Common myeloid progenitor, CD34-positive (primary cell): ENCODE measurements at regions not wholly inside any gene's neighbourhood (a gene's known extent, or its start where the extent isn't known, plus 50 kb on each side); places are given as distances from the start of the nearest gene placed in this dataset.

Source experiments
- CTCF ChIA-PET: fragments of 350-600 bp; sonication (Branson Sonifier 250); formaldehyde crosslinking; loops from one replicate; lab custom pipeline; 2021; ENCODE audit warnings: antibody characterized with exemption; lab: Charles Lee
- POLR2A ChIA-PET: fragments of 350-600 bp; sonication (Branson Sonifier 250); formaldehyde crosslinking; loops from one replicate; lab custom pipeline; 2021; ENCODE audit warnings: antibody characterized with exemption; lab: Charles Lee
- DNase-seq, 3 donors: peaks; one replicate each; pipeline versions ENCODE4 v3.0.0 to v3.0.0-alpha.2; 2013
- H3K27ac ChIP-seq, 2 experiments: 1 replicate in 1 of 2; 2 replicates in 1 of 2; pipeline ENCODE4 v1.7.0; 2013; ENCODE audit warnings: inconsistent platforms in 2 of 2, low read length in 2 of 2, mild to moderate bottlenecking in 2 of 2, low read depth in 1 of 2, moderate library complexity in 1 of 2; ENCODE audit not compliant: severe bottlenecking in 2 of 2, insufficient read depth in 1 of 2, poor library complexity in 1 of 2
- H3K27me3 ChIP-seq, 5 experiments: replicated peaks in 2 of 5; 1 replicate in 3 of 5; 2 replicates in 2 of 5; pipeline versions ENCODE4 v1.6.1 to v1.7.0; 2013; ENCODE audit warnings: low read length in 4 of 5, mild to moderate bottlenecking in 2 of 5, moderate library complexity in 2 of 5, inconsistent platforms in 1 of 5; ENCODE audit not compliant: insufficient read depth in 5 of 5, control insufficient read depth in 4 of 5
- H3K36me3 ChIP-seq, 4 experiments: 1 replicate in 2 of 4; 2 replicates in 2 of 4; pipeline versions ENCODE4 v1.6.1 to v1.7.0; 2013; ENCODE audit warnings: low read length in 3 of 4, control low read depth in 1 of 4, mild to moderate bottlenecking in 1 of 4; ENCODE audit not compliant: control insufficient read depth in 4 of 4, insufficient read depth in 4 of 4
- H3K4me1 ChIP-seq, 4 experiments: 1 replicate in 3 of 4; 2 replicates in 1 of 4; pipeline versions ENCODE4 v1.6.1 to v1.7.1; 2013; ENCODE audit warnings: low read length in 3 of 4, mild to moderate bottlenecking in 3 of 4, control low read depth in 1 of 4, inconsistent platforms in 1 of 4, moderate library complexity in 1 of 4; ENCODE audit not compliant: control insufficient read depth in 4 of 4, insufficient read depth in 4 of 4; ENCODE audit errors: control extremely low read depth in 1 of 4
- H3K4me3 ChIP-seq, 7 experiments: 1 replicate in 4 of 7; 2 replicates in 3 of 7; pipeline versions ENCODE4 v1.5.1 to v1.7.0; 2013; ENCODE audit warnings: mild to moderate bottlenecking in 7 of 7, low read length in 6 of 7, moderate library complexity in 6 of 7, inconsistent platforms in 2 of 7, low read depth in 2 of 7, control low read depth in 1 of 7; ENCODE audit not compliant: insufficient read depth in 4 of 7, control insufficient read depth in 1 of 7; ENCODE audit errors: extremely low read depth in 1 of 7
- H3K9me3 ChIP-seq, 5 experiments: 1 replicate in 4 of 5; 2 replicates in 1 of 5; pipeline versions ENCODE4 v1.6.1 to v1.7.1; 2013; ENCODE audit warnings: low read length in 4 of 5, mild to moderate bottlenecking in 2 of 5, inconsistent platforms in 1 of 5, low read depth in 1 of 5, moderate library complexity in 1 of 5; ENCODE audit not compliant: control insufficient read depth in 4 of 5, insufficient read depth in 2 of 5; ENCODE audit errors: control extremely low read depth in 1 of 5
- WGBS: methylation state at CpG from one replicate; pipeline ENCODE4 v1.1.5; 2013; ENCODE audit not compliant: insufficient coverage; 5-methylcytosine and 5-hydroxymethylcytosine counted together

GRCh38 chr2:41993435-41993925, 54.3 kb upstream of the PKDCC start:
- ChIA-PET CTCF (no interaction called here), POLR2A (interaction anchor here (0.9 kb wide), 1 partner anchor 65 kb away, joined by 3 read pairs; no protein-coding TSS in a partner anchor)
- H3K4me1 ChIP-seq: no peaks in the 10 kb centered on the region
- no peaks in the 10 kb centered on the region for H3K36me3 ChIP-seq
- 97% methylated on average over 5 of the region's 5 CpGs for WGBS
- H3K9me3 ChIP-seq: no peaks in the 10 kb centered on the region
- H3K4me3 ChIP-seq: no peak overlapping the region
- peaks cover 0 to 3% (median 0%) of the 10 kb centered on the region in 5 experiments for H3K27me3 ChIP-seq
- DNase-seq: no peak
- H3K27ac ChIP-seq: no peak overlapping the region

DNA sequence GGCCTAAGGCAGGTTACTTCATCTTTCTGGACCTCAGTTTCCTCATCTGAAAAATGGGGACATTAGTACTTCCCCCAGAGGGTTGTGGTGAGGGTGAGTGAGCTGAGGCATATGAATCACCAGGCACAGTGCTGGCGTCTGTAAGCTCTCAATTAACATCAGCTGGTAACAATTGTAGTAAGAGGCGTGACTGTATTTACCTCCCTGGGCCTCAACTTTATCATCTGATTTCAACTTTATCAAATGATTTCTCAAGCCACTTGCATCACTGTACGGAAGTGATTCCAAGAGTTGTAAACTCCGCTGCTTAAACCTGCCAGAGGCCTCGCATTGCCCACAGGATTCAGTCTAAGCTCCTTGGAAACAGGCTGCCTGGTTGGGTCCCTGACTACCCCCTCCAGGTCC, 53.6 kb upstream of the PKDCC start:
- no peaks in the 10 kb centered on the region for H3K36me3 ChIP-seq
- 97% methylated on average over 5 of the region's 5 CpGs for WGBS
- H3K4me3 ChIP-seq: no peak overlapping the region
- H3K4me1 ChIP-seq: no peaks in the 10 kb centered on the region
- no peak overlapping the region for H3K27ac ChIP-seq
- ChIA-PET POLR2A (interaction anchor here (0.9 kb wide), 1 partner anchor 65 kb away, joined by 3 read pairs; no protein-coding TSS in a partner anchor), CTCF (no interaction called here)
- no peaks in the 10 kb centered on the region for H3K9me3 ChIP-seq
- DNase-seq: no peak
- H3K27me3 ChIP-seq: peaks cover 0 to 3% (median 0%) of the 10 kb centered on the region in 5 experiments

GRCh38 chr2:41994661-41995060, 53.2 kb upstream of the PKDCC start:
- H3K36me3 ChIP-seq: no peaks in the 10 kb centered on the region
- H3K4me3 ChIP-seq: no peak overlapping the region
- peaks cover 0 to 3% (median 0%) of the 10 kb centered on the region in 5 experiments for H3K27me3 ChIP-seq
- no peaks in the 10 kb centered on the region for H3K9me3 ChIP-seq
- H3K27ac ChIP-seq: no peak overlapping the region
- no peaks in the 10 kb centered on the region for H3K4me1 ChIP-seq
- 98% methylated on average over 5 of the region's 8 CpGs for WGBS
- no peak for DNase-seq
- ChIA-PET CTCF (no interaction called here), POLR2A (no interaction called here)

DNA sequence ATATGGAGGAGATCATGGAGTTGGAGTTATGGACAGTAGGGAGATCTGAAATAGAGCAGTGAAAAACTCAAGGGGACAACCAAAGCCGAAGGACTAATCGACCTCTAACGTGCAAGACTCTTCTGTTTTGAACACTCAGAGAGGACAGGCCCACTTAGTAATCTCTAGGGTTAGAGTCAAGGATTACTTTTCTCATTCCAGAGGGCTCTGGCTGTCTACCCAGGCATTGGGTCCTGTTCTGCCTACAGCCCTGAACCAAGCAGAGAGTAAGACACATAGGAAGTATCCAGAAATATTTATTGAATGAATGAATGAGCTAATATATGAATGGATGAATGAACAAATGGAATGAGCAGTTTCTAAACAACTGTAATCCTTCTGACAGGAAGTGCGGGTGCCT, 50.3 kb upstream of the PKDCC start:
- no peak for DNase-seq
- Histone ChIP-seq H3K27ac (no peak overlapping the region), H3K4me1 (no peaks in the 10 kb centered on the region), H3K4me3 (no peak overlapping the region), H3K9me3 (peaks cover 0 to 2% (median 0%) of the 10 kb centered on the region in 5 experiments), H3K27me3 (peaks cover 0 to 1% (median 0%) of the 10 kb centered on the region in 5 experiments), H3K36me3 (no peaks in the 10 kb centered on the region)
- WGBS: 100% methylated on average over 4 of the region's 4 CpGs
- ChIA-PET CTCF (no interaction called here), POLR2A (no interaction called here)
